HG03439 (cell line): ENCODE measurements at regions not wholly inside any gene's neighbourhood (a gene's known extent, or its start where the extent isn't known, plus 50 kb on each side); places are given as distances from the start of the nearest gene placed in this dataset.

Source experiments
- ATAC-seq: cut with Tn5 transposase; IDR thresholded peaks from one replicate; pipeline ENCODE4 v1.9.1; 2021; ENCODE audit warnings: mild to moderate bottlenecking, moderate library complexity; ENCODE audit not compliant: unreplicated experiment

DNA sequence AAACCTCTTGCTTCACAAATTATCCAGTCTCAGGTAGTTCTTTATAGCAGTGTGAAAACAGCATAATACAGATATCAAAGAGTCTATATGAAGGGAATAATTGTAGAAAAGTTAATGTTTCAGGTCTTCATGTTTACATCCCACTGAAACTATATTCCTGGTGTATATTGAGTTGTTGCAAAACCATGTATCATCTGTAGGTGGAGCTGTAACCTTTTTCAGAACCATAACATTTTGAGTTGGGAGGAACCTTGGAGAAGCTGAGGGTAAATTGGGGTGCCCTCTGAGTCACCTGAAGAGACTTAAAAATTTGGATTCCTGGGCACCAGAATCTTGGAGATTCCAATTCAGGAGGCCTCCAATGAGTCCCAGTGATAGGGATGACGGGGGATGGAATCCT, 51.9 kb upstream of the TAPT1 start:
- no peak for ATAC-seq
